ENCODE measurements at regions not wholly inside any gene's neighbourhood (a gene's known extent, or its start where the extent isn't known, plus 50 kb on each side); places are given as distances from the start of the nearest gene placed in this dataset.

DNA sequence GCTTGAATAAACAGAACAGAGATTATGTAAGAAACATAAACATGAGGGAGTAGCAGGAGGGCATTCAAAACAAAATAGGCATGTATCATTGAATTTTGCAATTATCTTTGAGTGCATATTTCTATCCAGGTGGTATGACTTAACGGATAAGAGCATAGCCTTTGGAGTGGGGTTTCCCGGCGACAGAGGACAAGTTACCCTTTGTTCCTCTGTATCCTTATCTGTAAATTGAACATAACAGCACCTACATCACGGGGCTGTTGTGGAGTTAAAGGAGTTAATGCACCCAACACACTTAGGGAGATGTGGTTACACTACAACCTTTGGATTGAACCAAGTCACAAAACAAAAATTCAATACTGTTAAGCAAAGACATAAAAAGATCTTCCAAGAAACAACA is 314.6 kb upstream of the KIF2A start:
- TF ChIP-seq, protein P1, sequence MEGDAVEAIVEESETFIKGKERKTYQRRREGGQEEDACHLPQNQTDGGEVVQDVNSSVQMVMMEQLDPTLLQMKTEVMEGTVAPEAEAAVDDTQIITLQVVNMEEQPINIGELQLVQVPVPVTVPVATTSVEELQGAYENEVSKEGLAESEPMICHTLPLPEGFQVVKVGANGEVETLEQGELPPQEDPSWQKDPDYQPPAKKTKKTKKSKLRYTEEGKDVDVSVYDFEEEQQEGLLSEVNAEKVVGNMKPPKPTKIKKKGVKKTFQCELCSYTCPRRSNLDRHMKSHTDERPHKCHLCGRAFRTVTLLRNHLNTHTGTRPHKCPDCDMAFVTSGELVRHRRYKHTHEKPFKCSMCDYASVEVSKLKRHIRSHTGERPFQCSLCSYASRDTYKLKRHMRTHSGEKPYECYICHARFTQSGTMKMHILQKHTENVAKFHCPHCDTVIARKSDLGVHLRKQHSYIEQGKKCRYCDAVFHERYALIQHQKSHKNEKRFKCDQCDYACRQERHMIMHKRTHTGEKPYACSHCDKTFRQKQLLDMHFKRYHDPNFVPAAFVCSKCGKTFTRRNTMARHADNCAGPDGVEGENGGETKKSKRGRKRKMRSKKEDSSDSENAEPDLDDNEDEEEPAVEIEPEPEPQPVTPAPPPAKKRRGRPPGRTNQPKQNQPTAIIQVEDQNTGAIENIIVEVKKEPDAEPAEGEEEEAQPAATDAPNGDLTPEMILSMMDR (IDR thresholded peaks at IDR 0.05; ENCODE audit: low read depth, low read length): no peak
- Histone ChIP-seq H3K27me3 (no peaks in the 10 kb centered on the region), H3K4me3 (no peak overlapping the region), H3K9me3 (ENCODE audit: low read depth) (no peaks in the 10 kb centered on the region), H3K4me1 (ENCODE audit: low read depth) (no peaks in the 10 kb centered on the region), H3K36me3 (no peaks in the 10 kb centered on the region), H3K27ac (no peak overlapping the region)
- DNase-seq (ENCODE audit: low read depth in 1 of 2, low spot score in 1 of 2): no peak

DNA sequence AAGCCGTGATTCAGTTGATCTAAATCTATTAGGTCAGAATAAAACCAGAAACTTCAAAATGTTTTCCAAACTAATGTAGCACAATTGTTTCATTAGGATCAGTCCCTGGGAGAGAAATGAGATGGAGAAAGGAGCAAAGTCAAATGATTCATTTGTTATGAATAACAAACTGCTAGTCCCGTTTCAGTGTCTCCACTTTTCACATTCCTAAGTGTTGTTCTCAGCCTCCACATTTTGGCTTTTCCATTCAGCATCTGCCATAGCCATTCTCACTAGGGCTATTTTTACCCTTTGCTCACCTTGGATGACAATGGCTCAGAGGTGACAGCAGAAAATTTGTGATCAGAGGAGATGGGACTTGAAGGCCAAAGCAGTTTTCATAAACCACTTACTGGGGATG is 314.1 kb upstream of the KIF2A start:
- Histone ChIP-seq H3K9me3 (ENCODE audit: low read depth) (no peaks in the 10 kb centered on the region), H3K4me3 (no peak overlapping the region), H3K27me3 (no peaks in the 10 kb centered on the region), H3K36me3 (no peaks in the 10 kb centered on the region), H3K4me1 (ENCODE audit: low read depth) (no peaks in the 10 kb centered on the region), H3K27ac (no peak overlapping the region)
- TF ChIP-seq, protein P1 (IDR thresholded peaks at IDR 0.05; ENCODE audit: low read depth, low read length): no peak
- DNase-seq (ENCODE audit: low read depth in 1 of 2, low spot score in 1 of 2): no peak

DNA sequence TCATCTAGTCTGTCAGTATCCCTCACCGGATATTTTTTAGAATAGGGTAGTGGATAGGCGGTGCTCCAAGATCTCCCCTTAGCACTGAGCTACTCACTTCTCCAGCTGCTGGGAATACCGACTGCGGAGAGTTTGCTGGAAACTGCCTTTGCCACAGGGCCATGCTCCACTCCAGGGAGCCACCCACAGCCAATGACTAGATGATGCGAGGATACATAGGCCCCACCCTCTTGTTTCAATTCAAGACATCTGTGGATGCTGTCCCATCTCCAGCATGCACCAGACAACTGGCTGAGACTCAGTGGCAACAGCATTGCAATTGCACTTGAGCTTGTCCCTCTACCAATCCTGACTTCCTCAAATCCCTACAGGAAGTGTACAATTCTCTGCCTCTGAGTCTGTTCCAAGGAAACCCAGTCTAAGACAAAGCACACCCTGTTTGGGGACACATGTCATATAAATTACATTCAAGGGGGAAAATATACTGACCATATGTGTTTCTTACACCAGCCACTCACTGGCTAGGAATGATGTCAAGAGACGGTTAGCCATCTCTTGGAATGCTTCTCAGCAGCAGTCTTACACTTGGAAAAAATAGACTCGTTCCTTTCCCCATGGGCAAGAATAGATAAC is 312.6 kb upstream of the KIF2A start:
- Histone ChIP-seq H3K27ac (no peak overlapping the region), H3K4me3 (no peak overlapping the region), H3K27me3 (no peaks in the 10 kb centered on the region), H3K9me3 (ENCODE audit: low read depth) (no peaks in the 10 kb centered on the region), H3K4me1 (ENCODE audit: low read depth) (no peaks in the 10 kb centered on the region), H3K36me3 (no peaks in the 10 kb centered on the region)
- no peak for DNase-seq (ENCODE audit: low read depth in 1 of 2, low spot score in 1 of 2)
- TF ChIP-seq, protein P1 (IDR thresholded peaks at IDR 0.05; ENCODE audit: low read depth, low read length): no peak

DNA sequence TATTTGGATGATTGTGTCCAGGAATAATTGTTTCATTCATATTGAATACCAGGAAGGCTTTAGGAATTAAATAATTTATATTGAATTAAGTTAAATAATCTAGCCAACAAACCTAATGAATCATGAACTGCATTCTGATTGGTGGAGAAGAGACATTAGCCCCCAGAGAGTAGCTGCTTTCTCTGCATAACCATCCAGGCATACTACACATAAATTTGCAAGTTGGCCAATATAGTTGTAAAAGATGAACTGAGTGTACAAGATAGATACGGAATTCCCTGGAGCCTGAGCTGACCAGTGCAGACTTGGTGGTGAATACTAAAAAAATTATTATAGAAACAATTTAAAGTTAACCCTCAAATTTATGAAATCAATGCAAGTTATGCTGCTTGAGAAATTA is 311.8 kb upstream of the KIF2A start:
- H3K4me3 ChIP-seq: no peak overlapping the region
- no peaks in the 10 kb centered on the region for H3K9me3 ChIP-seq (ENCODE audit: low read depth)
- no peak for DNase-seq (ENCODE audit: low read depth in 1 of 2, low spot score in 1 of 2)
- H3K27me3 ChIP-seq: no peaks in the 10 kb centered on the region
- H3K36me3 ChIP-seq: no peaks in the 10 kb centered on the region
- no peak overlapping the region for H3K27ac ChIP-seq
- TF ChIP-seq, protein P1 (IDR thresholded peaks at IDR 0.05; ENCODE audit: low read depth, low read length): no peak
- no peaks in the 10 kb centered on the region for H3K4me1 ChIP-seq (ENCODE audit: low read depth)

DNA sequence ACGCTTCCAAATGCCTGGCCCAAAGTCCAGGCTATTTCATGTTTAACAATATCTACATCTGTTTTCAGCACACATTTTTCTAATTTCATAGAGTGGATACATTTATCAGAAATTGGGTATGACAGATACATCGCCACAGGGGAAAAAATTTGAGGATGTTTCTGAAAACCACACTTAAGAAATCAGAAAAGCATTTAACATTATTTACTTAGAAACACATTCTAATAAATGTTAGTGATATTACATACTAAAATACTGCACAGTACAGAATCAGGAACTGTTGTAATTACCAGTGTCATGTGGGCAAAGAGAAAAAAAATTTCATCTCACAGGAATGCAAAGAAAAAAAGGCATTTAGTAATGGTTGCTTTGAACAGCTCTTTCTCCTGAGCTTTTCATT is 310.5 kb upstream of the KIF2A start:
- H3K9me3 ChIP-seq (ENCODE audit: low read depth): no peaks in the 10 kb centered on the region
- TF ChIP-seq, protein P1 (IDR thresholded peaks at IDR 0.05; ENCODE audit: low read depth, low read length): no peak
- no peaks in the 10 kb centered on the region for H3K4me1 ChIP-seq (ENCODE audit: low read depth)
- no peak overlapping the region for H3K4me3 ChIP-seq
- DNase-seq (ENCODE audit: low read depth in 1 of 2, low spot score in 1 of 2): no peak
- no peaks in the 10 kb centered on the region for H3K27me3 ChIP-seq
- no peak overlapping the region for H3K27ac ChIP-seq
- H3K36me3 ChIP-seq: no peaks in the 10 kb centered on the region

Data from cardiac muscle cell (in vitro differentiated cells and primary cell).